Retinal pigment epithelial cell (primary cell): ENCODE measurements at regions not wholly inside any gene's neighbourhood (a gene's known extent, or its start where the extent isn't known, plus 50 kb on each side); places are given as distances from the start of the nearest gene placed in this dataset.

Experiments used
- DNase-seq: peaks from one replicate; pipeline ENCODE4 v3.0.0-alpha.2; 2010; ENCODE audit warnings: low read depth
- H3K4me3 ChIP-seq: 2 replicates; pipeline ENCODE4 v1.5.1; 2011; ENCODE audit warnings: mild to moderate bottlenecking, low read length, control low read depth, moderate library complexity
- TF ChIP-seq, protein P1 (sequence below): conservative IDR thresholded peaks from 2 replicates; pipeline ENCODE4 v1.5.1; 2011; ENCODE audit warnings: low read depth, low read length, control low read depth, inconsistent platforms

DNA sequence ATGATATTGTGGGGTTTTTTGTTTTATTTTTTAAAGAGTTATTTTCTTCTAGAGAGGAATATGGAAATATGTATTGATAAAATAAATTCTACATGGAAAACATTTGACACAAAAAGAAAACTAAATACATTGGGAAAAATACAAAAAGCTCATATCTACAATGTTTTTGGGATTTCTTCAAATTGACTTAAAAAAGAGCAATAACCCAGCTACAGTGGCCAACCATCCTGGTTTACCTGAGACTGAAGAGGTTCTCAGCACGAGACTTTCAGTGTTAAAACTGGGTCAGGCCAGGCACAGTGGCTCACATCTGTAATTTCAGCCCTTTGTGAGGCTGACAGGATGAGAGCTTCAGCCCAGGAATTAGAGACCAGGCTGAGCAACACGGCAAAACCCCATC, 56.7 kb upstream of the MYCN start:
- no peak for DNase-seq
- no peak overlapping the region for H3K4me3 ChIP-seq
- TF ChIP-seq, protein P1, sequence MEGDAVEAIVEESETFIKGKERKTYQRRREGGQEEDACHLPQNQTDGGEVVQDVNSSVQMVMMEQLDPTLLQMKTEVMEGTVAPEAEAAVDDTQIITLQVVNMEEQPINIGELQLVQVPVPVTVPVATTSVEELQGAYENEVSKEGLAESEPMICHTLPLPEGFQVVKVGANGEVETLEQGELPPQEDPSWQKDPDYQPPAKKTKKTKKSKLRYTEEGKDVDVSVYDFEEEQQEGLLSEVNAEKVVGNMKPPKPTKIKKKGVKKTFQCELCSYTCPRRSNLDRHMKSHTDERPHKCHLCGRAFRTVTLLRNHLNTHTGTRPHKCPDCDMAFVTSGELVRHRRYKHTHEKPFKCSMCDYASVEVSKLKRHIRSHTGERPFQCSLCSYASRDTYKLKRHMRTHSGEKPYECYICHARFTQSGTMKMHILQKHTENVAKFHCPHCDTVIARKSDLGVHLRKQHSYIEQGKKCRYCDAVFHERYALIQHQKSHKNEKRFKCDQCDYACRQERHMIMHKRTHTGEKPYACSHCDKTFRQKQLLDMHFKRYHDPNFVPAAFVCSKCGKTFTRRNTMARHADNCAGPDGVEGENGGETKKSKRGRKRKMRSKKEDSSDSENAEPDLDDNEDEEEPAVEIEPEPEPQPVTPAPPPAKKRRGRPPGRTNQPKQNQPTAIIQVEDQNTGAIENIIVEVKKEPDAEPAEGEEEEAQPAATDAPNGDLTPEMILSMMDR, result no peak

- TF ChIP-seq, protein P1, result no peak
- DNase-seq, result no peak
- H3K4me3 ChIP-seq, result no peak overlapping the region
These were observed 55.6 kb upstream of the MYCN start for GRCh38 chr2:15884790-15885189.

GRCh38 chr2:15886231-15886630, 54.1 kb upstream of the MYCN start:
- no peak overlapping the region for H3K4me3 ChIP-seq
- no peak for DNase-seq
- TF ChIP-seq, protein P1, result no peak

- H3K4me3 ChIP-seq, result no peak overlapping the region
- TF ChIP-seq, protein P1, result no peak
- DNase-seq, result no peak
These were observed 50.8 kb upstream of the MYCN start for GRCh38 chr2:15889442-15890123.

DNA sequence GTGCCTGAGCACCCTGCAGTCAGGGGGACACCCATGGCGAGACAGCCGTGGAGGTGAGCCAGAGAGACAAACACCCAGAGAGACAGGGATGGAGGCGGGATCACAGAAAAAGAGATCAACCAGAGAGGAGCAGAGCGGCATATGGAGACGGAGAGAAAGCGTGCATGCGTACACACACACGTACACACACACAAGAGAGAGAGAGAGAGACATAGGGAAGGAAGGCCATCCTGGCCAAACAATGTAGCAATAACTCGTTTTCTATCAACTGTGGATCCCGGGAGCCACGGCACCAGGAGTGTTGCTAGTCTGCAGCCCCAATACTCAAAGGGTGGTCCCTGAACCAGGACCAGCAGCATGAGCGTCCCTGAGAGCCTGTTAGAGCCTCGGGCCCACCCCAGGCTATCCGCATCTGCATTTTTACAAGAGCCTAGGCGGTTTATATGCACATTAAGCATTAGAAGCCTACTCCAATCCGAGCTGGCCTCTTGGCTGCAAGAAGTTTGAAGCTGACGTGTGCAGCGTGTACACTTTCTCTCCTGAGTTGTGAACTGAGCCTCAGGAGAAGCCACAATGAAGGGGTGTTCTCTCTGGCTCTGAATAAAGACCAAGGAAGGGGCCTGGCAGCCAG, 50.1 kb upstream of the MYCN start:
- no peak overlapping the region for H3K4me3 ChIP-seq
- TF ChIP-seq, protein P1, result no peak
- DNase-seq, result no peak
